Keratinocyte (primary cell): ENCODE measurements at regions not wholly inside any gene's neighbourhood (a gene's known extent, or its start where the extent isn't known, plus 50 kb on each side); places are given as distances from the start of the nearest gene placed in this dataset.

ENCODE experiments used
- CTCF ChIP-seq, 3 experiments: IDR thresholded peaks in 1 of 3; conservative IDR thresholded peaks in 1 of 3; optimal IDR thresholded peaks in 1 of 3; 2 replicates in 2 of 3; 3 replicates in 1 of 3; pipeline versions ENCODE3 to v1.5.1; 2011; ENCODE audit warnings: low read length in 3 of 3, mild to moderate bottlenecking in 3 of 3, moderate library complexity in 2 of 3, control low read depth in 1 of 3, inconsistent platforms in 1 of 3; ENCODE audit not compliant: insufficient read depth in 2 of 3; ENCODE audit errors: extremely low read depth in 1 of 3
- EZH2 ChIP-seq: IDR thresholded peaks from one replicate; pipeline ENCODE4 v1.6.1; 2012; ENCODE audit warnings: inconsistent platforms, mild to moderate bottlenecking, low read length, moderate library complexity

GRCh38 chr7:156537006-156537405 is 103.6 kb upstream of the RNF32 start:
- TF ChIP-seq CTCF (optimal IDR thresholded peaks at IDR 0.05 in 1 of 3, IDR thresholded peaks at IDR 0.05 in 1 of 3, conservative IDR thresholded peaks at IDR 0.05 in 1 of 3; ENCODE audit: extremely low read depth in 1 of 3, insufficient read depth in 2 of 3, low read length in 3 of 3), result no peak
- no peak for TF ChIP-seq EZH2
